ENCODE measurements at regions not wholly inside any gene's neighbourhood (a gene's known extent, or its start where the extent isn't known, plus 50 kb on each side); places are given as distances from the start of the nearest gene placed in this dataset.

DNA sequence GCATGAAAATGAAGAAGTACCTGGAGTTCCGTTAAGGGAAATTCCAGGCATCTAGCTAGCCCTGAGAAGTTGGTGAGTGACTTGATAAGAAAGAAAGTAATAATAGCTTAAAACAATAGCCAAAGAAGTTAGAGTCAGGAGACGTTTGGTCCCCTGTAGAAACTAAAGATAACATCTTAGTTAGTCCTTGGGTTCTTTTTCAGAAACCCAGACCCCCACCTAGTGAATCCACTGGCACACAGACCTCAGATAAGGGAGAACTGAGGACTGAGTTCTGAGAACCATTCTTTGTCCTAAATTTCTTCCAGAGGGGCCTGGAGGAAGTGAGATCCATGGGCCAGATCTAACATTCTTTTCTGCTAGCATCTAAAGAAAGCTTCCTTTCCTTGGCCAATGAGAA lies 335.4 kb downstream of the SLC4A3 start:
- TF ChIP-seq, protein P1, sequence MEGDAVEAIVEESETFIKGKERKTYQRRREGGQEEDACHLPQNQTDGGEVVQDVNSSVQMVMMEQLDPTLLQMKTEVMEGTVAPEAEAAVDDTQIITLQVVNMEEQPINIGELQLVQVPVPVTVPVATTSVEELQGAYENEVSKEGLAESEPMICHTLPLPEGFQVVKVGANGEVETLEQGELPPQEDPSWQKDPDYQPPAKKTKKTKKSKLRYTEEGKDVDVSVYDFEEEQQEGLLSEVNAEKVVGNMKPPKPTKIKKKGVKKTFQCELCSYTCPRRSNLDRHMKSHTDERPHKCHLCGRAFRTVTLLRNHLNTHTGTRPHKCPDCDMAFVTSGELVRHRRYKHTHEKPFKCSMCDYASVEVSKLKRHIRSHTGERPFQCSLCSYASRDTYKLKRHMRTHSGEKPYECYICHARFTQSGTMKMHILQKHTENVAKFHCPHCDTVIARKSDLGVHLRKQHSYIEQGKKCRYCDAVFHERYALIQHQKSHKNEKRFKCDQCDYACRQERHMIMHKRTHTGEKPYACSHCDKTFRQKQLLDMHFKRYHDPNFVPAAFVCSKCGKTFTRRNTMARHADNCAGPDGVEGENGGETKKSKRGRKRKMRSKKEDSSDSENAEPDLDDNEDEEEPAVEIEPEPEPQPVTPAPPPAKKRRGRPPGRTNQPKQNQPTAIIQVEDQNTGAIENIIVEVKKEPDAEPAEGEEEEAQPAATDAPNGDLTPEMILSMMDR (IDR thresholded peaks at IDR 0.05; ENCODE audit: low read depth, low read length, poor library complexity, severe bottlenecking): no peak
- no peak for TF ChIP-seq EZH2phosphoT487 (IDR thresholded peaks at IDR 0.05; ENCODE audit: borderline replicate concordance, low read length)
